ENCODE measurements at regions not wholly inside any gene's neighbourhood (a gene's known extent, or its start where the extent isn't known, plus 50 kb on each side); places are given as distances from the start of the nearest gene placed in this dataset.

- TF ChIP-seq SUZ12 (IDR thresholded peaks at IDR 0.05) (no peak), SP1 (IDR thresholded peaks at IDR 0.05) (no peak)
Observed at GRCh38 chr7:131873581-131873980, 317.2 kb upstream of the PODXL start.
